ENCODE measurements at regions not wholly inside any gene's neighbourhood (a gene's known extent, or its start where the extent isn't known, plus 50 kb on each side); places are given as distances from the start of the nearest gene placed in this dataset.

DNA sequence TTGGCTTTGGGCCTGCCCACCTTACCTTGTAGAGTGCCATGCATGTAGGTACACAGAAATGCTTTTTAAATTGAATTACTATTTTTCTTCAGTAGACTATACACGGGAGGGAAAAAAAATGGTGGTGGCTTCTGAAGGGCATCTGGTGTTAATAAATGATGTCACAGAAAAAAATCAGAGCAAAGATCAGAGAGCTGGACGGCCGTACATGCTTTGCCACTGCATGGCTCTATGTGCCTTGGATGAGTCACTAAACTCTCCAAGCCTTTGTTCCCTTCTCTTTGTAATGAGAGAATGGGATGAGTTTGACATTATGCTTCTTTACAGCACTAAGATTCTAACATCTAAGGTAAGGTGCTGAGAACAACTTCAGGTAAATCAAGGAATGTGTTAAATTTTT is 376.4 kb upstream of the DDHD1 start:
- DNase-seq (ENCODE audit: low read depth in 3 of 3, low spot score in 2 of 3): no peak

DNA sequence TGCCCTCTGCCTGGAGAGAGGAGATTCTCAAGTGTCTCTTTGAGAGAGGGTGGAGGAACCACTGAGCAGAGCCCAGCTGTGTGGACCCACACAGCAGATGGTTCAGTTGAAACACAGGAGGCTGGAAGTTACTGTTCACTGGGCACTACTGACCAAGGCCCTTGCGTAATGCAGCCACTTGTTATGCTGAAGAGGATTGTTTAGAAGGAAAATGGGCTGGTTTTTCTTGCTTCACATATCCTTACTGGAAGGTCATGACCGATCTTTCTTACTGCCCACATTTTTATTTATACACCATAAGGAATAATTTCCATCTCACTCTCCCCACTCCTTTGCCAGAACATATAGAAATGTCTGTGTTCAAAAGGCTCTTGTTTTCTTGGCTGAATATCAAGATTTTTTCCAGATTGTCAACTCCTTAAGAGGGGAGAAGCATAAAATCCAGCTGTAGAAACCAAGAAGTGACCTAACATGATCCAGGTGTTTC is 375.1 kb upstream of the DDHD1 start:
- no peak for DNase-seq (ENCODE audit: low read depth in 3 of 3, low spot score in 2 of 3)

DNA sequence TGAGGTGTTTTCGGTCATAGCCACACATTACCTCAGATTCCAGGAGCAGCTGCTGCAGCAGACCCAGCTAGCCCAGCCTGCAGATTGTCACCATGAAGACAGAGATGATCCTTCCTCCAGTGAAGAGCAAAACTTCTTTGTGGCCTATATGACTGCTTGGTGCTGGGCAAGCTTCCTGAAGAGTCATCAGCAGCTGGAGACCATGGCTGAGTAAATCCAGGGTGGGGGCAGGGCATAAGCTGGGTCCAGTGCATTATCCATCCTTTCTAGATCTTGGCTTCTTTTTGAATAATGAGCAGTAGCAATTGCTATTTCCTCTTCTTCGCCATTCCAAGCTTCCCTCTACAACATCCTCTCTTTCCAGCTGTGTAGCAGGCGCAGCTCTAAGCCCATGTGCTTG is 373.1 kb upstream of the DDHD1 start:
- DNase-seq (ENCODE audit: low read depth in 3 of 3, low spot score in 2 of 3): no peak

DNA sequence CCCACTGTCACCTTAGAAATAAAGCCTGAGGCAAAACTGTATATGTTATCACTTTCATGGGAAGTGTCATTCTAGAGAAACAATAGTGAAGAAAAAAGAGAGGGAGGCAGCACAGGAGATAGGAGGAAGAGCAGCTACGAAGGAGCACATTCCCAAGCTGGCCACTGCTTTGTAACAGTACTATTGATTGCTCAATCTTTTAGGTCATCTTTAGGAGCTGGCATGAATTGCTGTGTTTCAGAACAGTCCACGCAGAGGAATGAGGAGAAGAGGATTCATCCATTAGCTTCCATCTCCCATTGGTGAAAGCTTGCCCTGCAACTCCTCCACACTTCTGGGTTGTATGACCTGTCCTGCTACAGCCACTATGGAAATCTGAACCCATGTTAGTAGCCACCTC is 372.5 kb upstream of the DDHD1 start:
- DNase-seq (ENCODE audit: low read depth in 3 of 3, low spot score in 2 of 3): no peak

DNA sequence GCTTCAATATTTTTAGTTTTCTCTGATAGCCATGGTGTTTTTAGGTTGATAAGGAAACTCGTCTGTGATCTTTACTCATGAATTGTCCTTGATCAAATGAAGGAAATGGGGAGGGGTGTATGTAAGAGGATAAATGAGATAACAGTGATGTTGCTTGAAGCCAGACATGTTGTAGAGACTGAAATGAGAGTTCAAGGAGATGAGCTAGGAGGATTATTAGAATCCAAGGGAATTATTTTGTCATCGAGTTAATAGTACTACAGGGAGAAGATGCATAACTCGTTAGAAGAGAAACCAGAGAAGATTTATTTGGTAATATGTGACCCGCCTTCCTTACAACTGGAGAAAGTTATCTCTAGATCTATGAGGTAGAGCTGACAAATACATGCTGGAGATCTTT is 371.3 kb upstream of the DDHD1 start:
- no peak for DNase-seq (ENCODE audit: low read depth in 3 of 3, low spot score in 2 of 3)

DNA sequence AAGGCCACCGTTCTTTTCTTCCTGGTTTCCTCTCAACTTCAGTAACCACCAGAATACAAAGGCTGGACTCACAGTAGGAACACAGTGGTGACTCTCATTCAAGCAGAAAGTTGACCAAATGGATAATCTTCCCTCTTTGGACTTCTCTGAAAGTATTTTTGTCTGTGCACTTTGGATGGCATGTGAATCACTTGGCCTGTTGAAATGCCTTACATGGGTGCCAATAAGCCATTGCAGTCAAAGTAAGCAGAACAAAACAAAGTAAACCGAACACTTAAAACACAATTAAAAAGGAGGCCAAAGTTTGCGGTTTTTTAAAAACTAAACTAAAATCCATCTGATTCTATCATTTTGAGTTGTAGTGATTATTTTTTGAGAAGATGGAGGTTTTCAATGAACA is 370.1 kb upstream of the DDHD1 start:
- no peak for DNase-seq (ENCODE audit: low read depth in 3 of 3, low spot score in 2 of 3)

DNA sequence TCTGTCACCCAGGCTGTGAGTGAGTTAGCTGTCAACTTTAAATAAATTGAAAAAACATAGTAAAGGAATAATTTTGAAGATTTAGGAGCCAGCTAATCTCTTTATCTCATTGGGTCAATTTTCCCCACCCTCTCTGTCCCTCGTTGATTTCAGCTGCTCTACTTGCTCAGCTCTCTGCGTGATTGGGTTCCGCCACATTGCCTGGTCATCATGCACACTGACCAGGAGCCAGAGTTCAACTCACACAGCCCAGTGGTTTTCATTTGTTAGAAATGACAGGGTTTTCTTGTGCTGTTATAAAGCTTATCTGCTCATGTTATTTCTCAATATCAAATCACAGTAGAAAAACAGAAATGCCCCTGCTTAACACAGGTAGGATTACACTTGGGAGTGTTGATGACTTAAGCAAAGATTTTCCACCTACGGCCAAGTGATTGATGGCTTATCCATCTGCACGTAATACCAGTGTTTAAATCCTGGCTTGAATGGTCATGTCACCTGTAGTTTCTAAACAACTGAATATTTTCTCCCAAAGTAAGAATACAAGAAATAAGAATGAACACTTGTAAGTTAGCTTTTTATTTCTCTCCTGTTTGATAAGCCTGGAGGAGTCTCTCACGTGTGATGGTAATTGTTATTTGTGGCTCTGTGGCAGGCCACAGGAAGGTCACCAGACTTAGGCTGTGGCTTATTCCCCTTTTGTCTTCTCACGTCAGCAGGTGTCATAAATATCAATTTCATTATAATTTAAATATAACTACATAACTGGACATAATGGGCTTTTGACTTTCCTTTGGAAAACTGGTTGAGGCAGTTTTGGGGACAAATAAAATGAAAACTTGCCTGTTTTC is 367.2 kb upstream of the DDHD1 start:
- DNase-seq (ENCODE audit: low read depth in 3 of 3, low spot score in 2 of 3): no peak

DNA sequence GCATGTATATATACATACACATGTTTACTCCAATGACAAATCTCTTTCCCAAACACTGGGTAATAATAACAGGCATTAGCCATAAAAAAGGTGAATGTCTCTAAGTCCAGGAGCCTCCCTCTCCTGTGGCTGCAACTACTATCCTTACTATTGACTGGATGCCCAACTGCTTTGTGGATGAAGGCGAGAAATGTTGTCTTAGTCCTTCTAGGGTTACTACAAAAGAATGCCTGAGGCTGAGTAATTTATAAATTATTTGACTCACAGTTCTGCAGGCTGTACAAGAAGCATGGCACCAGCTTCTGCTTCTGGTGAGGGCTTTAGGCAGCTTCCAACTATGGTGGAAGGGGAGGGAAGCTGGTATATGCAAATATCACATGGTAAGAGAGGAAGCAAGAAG is 366.0 kb upstream of the DDHD1 start:
- no peak for DNase-seq (ENCODE audit: low read depth in 3 of 3, low spot score in 2 of 3)

DNA sequence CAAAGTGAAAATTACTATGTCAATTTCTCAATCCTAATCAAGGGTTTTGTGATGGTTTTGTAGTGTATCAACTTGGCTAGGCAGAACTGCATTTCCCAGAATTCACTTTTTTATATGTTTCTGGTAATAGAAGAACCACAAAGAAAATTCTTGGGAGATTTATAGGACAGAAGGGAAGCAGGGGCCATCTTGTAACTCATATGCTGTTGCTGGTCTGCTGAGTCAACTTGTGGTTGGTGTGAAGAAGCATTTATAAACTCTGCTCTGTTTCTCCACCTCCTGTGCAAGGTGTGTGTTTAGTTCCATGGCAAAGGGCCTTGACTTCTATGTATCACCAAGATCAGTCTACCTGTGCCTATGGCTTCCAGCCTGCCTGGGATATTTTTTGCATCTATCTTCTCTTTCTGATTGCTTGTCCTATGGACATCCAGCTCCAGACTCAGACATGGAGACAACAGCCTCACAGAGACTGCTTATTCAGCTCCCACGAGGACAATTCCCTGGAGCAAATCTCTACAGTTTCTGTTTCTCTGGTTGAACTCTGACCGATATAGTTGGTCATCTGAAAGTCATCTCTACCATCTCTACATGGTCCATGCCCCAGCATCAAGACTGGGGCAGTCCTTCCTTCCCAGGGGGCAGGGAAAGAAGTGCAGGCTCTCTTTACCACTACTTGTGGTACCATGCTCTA is 364.3 kb upstream of the DDHD1 start:
- DNase-seq (ENCODE audit: low read depth in 3 of 3, low spot score in 2 of 3): no peak

DNA sequence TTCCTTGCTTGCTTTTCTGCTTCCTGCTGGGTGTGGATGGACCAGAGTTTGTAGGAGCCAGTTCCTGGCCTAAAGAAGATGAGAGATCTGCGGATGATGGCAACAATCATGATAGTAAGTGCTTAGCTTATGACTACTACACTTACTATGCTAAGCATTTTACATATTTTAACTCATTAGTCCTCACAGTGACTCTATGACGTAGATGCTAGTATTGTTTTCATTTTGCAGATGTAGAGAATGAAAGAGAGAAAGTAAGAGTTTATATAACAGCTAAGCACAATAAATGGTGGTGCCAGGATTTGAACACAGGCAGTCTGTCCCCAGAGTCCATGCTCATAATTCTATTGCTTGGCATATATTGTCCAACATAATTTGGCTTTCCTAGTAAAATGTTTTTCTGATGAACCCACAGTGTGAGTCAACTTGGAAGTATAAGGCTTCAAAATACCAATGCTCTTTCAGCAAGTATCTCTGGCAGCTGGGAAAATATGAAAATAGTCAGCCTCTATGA is 363.2 kb upstream of the DDHD1 start:
- DNase-seq (ENCODE audit: low read depth in 3 of 3, low spot score in 2 of 3): no peak

DNA sequence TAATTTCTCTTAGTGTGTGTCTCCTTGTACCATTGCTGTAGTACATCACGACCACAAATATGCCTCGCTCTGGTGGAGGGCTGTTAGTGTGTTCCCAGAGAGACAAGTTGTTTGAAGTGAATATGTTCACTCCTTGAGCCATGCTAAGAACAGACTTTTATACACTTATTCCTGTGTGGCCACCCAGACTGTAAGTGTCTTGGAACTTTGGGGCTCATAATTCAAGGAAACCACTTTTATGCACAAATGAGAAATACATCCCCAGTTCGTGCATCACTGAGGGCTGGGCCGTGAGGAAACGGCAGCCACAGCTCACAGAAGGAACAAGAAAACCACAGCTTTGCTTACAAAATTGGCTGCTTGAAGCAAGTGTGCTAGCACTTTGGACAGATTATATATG is 362.2 kb upstream of the DDHD1 start:
- DNase-seq (ENCODE audit: low read depth in 3 of 3, low spot score in 2 of 3): no peak

DNA sequence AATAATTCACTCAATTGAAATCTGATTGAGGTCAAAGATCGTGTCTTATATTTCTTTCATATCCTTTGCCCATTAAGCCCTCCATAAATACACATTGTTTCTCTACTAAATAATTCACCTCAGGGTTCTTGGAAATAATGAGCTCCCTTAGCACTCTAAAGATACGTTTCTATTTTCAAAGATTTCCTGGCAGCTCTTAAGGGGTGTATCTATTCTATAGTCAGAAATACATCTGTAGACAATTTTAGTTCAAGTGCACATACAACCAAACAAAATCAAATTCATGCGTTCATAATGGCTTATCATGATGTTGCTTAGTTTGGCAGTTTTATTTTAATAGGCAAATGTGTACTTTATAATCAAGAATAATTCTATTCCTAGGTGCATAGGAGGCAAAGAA is 361.1 kb upstream of the DDHD1 start:
- no peak for DNase-seq (ENCODE audit: low read depth in 3 of 3, low spot score in 2 of 3)

DNA sequence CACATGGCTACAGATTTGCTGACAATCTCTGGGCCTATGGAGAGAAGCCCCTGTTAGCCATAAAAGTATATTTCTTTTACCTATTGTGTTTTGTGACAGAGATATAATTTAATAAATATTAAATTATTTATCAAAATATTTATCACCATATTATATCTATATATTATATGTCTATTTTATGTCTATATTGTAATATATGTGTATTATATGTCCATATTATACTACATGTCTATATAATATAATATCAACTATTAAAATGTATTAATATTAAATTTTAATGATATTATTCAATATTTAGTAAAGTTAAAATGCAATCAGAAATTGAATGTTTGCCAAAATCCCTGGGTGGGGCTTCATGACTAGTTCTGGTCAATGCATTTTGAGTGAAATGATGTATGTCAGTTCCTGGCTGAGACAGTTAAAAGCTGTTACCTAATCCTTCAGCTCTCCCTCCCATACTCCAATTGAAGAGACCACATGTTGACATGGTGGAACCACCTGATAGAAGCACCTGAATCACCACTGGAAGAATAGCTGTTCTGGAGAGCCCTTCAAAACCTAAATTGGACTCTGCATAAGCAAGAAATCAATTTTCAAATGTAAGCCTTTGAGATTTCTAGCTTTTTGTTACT is 357.3 kb upstream of the DDHD1 start:
- no peak for DNase-seq (ENCODE audit: low read depth in 3 of 3, low spot score in 2 of 3)

DNA sequence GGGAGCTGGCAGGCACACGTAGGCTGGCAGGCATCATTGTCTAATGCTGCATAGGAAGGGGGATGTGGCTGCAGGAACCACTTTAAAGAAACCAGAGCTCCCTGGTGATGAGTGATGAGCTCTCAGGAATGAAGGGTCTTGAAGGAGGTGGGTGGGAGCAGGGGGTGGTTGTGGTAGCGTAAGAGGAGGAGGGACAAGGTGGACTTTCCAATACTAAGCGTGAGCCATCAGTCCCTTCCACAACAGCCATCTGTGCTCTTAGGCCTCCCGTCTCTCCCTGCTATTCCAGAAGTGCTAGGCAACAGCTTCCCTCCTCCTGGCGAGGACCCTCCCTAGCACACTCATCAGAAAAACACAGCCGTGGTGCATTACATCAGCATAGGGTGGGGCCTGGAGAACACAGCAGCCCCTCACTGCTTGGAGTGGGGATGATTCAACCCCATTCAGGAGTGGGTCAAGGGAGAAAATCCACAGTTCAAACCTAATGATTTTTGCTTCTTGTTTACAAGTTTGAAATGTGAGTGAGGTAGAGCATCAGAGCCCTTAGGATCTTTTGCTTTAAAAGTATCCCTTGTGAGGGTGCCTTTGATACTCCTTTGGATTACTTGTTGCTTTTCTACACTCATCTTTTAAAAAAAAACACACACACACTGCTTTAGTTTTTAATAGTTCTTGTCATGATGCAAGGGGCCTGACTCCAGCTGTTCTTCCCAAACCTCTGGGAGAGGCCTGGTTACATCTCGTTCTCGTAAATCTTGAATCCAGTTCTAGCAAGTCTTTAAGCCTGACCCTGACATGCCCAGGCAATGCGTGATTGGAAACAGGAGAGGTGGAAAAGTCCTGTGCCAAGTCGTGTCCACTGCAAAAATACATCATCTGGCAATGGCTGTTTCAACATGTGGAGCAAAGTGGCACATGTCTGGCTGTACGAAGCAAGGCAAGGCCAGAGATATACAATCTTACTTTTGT is 356.4 kb upstream of the DDHD1 start:
- no peak for DNase-seq (ENCODE audit: low read depth in 3 of 3, low spot score in 2 of 3)

DNA sequence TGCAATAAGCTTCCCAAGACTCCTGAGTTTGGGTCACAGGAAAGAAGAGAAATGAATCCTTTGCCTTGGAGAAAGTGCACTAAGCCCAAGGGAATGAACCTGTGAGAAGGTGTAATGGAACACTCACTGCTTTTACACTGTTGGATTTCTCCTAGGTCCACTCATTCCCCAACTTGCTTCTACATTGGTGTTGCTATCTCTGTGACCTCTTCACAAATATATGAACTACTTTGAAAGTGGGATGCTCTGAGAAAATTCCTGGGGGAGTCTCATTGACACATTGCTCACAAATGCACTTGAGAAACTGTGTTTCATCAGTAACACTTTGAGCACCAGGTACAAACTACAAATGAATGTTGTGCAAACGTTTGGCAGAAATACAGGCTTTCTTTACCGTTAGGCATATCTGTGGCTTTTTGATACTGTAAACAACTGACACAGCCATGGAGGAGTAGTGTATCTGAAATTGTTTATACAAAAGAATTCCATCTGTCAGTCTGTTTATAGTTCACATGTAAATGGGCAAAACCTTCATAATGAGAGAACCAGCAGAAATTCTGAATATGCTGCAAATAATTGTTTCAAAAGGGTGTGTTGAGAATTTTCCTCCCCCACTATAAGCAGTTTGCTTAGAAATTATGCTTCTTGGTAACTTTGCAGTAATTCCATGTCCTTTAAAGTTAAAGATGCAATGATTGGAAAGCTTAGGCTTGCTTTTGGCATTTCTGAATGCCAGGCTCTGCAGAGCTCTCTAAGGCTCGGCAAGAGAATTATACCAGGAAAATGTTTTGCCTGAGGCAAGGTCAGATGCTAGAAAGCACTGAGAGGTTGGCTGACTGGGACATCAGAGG is 348.5 kb upstream of the DDHD1 start:
- no peak for DNase-seq (ENCODE audit: low read depth in 3 of 3, low spot score in 2 of 3)

DNA sequence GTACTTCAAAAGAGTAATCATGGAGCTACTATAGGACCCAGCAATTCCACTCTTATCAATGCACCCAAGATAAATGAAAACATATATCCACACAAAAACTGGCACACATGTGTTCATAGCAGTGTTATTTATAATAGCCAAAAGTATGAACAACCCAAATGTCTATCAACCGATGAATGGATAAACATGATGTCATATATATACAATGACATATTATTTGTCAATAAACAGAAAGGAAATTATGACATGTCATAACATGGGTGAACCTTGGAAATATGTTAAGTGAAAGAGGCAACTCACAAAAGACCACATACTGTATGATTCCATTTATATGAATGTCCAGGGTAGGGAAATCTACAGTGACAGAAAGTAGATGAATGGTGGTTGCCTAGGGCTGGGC is 347.1 kb upstream of the DDHD1 start:
- no peak for DNase-seq (ENCODE audit: low read depth in 3 of 3, low spot score in 2 of 3)

DNA sequence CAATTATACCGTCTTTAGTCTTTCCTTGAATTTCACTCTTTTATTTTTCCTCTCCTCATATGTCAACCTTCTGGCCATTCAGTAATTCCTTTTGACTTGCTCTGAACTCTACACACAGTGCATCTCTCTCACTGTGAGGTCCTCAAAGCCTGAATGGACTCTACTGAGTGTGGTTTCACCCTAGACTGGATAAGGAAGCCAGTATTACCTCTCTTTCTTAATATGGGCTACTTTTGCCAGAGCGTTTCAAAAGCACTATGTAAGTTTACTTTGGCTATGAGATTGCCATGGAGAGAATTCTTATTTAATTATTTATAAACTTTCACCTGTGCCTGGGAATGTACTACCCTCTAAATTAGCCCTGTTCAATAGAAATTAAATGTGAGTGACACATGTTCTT is 343.5 kb upstream of the DDHD1 start:
- no peak for DNase-seq (ENCODE audit: low read depth in 3 of 3, low spot score in 2 of 3)

DNA sequence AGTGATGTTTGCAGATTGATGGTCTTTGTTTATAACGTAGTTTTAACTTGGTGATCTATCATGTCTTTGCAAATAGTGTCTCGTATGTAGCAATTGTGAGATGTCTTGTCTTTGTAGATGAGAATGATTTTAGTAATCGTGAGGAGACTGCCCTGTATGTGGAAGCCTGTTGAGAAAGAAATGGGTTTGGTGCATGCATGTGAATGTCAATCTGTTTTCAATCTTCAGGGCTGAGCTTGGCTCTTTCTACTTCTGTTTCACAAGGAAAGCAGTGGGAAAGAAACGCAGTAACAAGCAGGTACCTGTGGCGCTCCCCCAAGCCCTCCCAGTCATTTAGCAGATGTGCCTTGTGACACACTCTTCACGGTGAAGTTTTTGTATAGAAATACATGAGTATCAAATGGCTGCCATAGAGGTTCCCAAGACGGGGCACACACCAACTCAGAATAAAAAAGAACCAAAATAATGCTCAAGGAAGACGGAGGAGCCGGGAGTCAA is 342.8 kb upstream of the DDHD1 start:
- DNase-seq (ENCODE audit: low read depth in 3 of 3, low spot score in 2 of 3): no peak

DNA sequence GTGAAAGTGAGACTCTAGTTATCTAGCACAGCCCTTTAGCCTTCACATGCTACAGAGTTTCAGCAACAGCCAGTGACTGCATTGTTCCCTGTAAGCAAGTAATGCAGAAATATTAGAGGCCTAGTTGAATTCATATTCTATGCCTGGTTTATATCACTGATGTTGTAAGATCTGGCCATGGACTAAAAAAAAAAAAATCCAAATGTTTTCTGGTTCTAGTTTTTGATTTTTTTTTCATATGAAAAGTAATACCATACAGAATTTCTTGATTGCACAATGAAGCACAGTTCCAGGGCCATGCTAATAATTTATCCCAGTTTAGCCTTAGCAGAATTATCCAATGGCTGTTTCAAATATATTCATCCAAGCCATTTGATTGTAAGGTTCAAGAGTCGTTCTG is 341.5 kb upstream of the DDHD1 start:
- DNase-seq (ENCODE audit: low read depth in 3 of 3, low spot score in 2 of 3): no peak
